HG02938 (cell line): ENCODE measurements at regions not wholly inside any gene's neighbourhood (a gene's known extent, or its start where the extent isn't known, plus 50 kb on each side); places are given as distances from the start of the nearest gene placed in this dataset.
A peak's percentile ranks its signal among the peaks of the same experiment; 100 is the strongest.
"Not testable (repeated sequence)": the region's sequence is repeated elsewhere in the genome, so short reads cannot be mapped to it uniquely, and the experiment has no call there.

Experiments
- ATAC-seq: cut with Tn5 transposase; IDR thresholded peaks from one replicate; pipeline ENCODE4 v1.9.1; 2021; ENCODE audit warnings: mild to moderate bottlenecking, moderate library complexity; ENCODE audit not compliant: unreplicated experiment

GRCh38 chr5:143635888-143636287 lies 176.1 kb upstream of the HMHB1 start:
- ATAC-seq, result no peak

- no peak for ATAC-seq
Measured at GRCh38 chr5:143635146-143635752, 176.7 kb upstream of the HMHB1 start.

GRCh38 chr5:143634689-143635088 lies 177.3 kb upstream of the HMHB1 start:
- ATAC-seq, result no peak

- no peak for ATAC-seq
Measured at GRCh38 chr5:143629871-143630659, 181.9 kb upstream of the HMHB1 start.

GRCh38 chr5:143625048-143625447 lies 186.9 kb upstream of the HMHB1 start:
- ATAC-seq, result not testable (repeated sequence)

GRCh38 chr5:143624465-143624864 lies 187.5 kb upstream of the HMHB1 start:
- ATAC-seq, result no peak

GRCh38 chr5:143619040-143619439 lies 192.9 kb upstream of the HMHB1 start:
- no peak for ATAC-seq

DNA sequence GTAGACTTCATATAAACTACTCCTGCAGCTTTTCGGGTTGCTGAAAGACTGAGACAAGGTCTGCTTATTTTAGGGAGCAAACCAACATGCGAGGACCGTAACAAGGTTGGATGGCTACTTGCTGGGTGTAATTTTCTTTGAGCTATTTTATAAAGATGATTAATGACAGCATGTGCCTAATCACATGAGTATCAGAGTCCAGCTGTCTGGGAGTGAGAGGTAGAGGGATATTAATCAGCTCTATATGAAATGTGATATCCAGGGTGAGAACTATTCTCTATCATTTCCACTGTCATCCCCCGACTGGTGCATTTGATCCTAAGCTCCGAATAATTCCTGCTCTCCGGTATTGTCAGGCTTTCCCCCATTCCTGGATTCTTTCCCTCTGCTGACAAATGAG lies 193.8 kb upstream of the HMHB1 start:
- no peak for ATAC-seq

DNA sequence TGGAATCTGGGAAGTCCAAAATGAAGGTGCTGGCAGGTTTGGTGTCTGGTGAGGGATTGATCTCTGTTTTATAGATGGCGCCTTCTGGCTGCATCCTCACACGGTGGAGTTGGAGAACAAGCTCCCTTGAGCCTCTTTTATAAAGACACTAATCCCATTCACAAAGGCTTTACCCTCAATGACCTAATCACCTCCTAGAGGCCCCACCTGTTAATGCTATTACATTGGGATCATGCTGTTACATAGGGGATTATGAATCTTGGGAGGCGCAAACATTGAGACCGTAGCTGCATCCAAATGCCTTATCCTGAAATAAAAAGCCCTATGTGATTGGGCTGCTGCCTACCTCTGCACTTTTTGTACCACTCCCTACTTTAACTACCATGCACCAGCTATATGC lies 197.1 kb upstream of the HMHB1 start:
- ATAC-seq, result no peak

DNA sequence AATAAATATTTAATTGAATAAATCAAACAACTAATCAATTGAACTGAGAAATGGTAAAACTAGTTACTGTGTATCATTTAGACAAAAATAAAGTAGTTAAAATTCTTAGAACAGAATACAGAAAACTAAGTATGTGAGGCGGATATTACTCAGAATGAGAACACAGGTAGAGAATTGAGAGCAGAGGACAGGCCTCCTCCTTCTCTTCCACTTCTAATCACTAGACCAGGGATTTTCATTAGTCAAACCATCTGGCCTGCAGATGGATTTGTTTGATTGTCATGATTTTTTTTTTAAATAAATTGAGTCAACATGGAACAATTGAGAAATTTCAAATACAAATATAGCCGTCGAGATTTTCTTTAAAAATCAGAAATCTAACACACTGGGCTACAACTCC lies 198.6 kb upstream of the HMHB1 start:
- no peak for ATAC-seq

DNA sequence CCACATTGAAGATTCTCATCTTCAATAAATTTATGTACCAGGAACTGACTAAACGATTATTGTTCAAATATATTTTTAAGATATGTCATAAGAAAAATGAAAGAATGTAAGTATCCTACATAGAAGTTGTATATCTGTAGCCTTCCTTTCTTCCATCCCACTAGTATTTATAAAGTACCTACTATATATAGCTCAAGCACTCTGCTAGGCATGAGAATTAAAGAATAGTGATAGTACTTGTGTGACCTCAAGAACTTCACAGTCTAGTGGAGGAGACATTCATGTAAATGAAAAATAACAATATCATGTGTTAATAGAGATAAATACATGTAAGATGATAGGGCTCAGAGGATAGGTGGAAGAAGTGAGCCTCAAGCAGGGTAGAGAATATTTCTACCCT lies 201.0 kb upstream of the HMHB1 start:
- no peak for ATAC-seq

GRCh38 chr5:143606043-143606752 lies 202.7 kb upstream of the NR3C1 start:
- peak; percentile 92 for ATAC-seq

- peak; percentile 43 for ATAC-seq
Measured at GRCh38 chr5:143605403-143606005, 202.0 kb upstream of the NR3C1 start.

DNA sequence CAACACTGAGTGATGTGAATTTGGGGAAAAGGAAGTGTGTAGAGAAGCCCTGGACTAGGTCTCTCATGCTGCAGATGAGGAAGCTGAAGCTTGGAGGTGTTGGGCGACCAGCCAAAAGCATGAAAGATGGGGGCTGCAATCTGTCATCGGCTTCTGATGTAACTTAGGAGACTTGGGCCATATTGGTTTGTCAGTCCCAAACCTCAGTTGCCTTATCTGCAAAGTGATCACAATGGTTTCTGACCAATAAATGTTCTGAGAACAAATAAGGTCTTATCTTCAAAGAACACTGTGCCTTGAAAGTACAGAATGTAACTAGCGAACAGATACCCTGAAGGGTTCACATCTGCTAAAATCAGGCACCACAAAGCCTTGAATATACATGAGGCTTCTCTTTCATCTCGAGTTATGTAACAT lies 198.4 kb upstream of the NR3C1 start:
- ATAC-seq, result no peak

GRCh38 chr5:143601357-143601756 lies 197.9 kb upstream of the NR3C1 start:
- no peak for ATAC-seq

DNA sequence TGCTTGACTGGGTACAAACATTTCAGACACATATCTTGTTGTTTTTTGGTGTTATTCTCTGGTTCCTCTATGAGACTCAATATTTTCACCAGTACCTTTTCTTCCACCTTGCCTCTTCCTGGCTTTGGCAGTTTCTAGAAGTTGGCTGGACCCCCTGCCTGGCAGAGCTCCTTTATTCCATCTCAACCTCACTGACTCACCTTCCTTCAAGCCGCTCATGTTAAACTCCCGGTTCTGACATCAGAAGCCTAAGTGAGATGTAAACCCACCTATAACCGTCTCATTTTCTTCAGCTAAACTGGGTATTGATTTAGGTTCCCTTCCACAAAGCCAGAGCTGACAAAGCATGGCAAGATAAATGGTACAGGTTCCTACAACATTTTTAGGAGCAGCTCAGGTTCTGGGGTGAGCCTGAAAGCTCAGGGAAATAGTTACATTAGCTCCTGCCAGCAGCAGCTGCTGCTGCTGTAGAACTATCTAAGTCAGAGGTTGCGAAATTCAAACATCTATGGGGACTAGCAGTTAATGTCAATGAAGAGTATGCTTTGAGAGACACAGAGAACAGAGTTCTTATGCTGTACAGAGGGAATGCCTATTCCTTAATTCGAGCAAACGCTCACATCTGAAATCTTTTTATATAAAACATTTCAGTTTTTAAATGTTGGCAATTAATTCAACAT lies 197.1 kb upstream of the NR3C1 start:
- no peak for ATAC-seq

DNA sequence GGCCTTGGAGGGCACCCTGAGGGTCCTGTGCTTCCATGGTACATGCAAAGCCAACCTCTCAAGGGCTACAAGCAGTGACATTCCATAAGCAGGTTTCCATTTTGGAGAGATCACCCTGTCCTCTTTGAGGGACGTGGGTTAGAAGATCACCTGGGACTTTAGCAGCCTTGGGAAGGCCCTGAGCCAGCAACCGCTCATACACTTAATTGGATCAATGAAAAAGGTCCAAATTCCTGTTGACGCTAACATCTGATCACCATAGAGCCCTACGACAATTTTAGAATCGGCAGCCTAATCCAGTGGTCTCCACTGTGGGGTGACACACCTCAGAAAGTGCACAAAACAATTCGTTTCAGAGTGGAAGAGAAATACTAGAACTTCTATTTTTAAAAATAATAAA lies 196.0 kb upstream of the NR3C1 start:
- ATAC-seq, result no peak

DNA sequence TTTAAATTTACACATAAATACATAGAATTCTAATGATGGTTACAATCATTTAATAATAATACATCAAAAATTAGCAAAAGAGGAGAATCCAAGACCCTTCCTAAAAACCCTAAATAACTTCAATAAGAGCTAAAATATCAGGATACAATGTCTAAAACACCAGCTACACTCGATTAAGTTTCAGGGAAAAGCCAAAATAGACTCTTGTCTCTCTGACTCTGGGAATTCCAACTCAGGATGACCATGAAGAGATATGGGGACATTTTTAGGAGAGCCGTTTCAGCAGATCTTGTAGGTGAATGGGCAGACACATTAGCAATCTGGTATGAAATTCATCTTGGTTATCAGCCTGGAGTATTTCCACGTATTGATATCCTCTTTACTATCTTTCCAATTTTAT lies 193.3 kb upstream of the NR3C1 start:
- no peak for ATAC-seq

DNA sequence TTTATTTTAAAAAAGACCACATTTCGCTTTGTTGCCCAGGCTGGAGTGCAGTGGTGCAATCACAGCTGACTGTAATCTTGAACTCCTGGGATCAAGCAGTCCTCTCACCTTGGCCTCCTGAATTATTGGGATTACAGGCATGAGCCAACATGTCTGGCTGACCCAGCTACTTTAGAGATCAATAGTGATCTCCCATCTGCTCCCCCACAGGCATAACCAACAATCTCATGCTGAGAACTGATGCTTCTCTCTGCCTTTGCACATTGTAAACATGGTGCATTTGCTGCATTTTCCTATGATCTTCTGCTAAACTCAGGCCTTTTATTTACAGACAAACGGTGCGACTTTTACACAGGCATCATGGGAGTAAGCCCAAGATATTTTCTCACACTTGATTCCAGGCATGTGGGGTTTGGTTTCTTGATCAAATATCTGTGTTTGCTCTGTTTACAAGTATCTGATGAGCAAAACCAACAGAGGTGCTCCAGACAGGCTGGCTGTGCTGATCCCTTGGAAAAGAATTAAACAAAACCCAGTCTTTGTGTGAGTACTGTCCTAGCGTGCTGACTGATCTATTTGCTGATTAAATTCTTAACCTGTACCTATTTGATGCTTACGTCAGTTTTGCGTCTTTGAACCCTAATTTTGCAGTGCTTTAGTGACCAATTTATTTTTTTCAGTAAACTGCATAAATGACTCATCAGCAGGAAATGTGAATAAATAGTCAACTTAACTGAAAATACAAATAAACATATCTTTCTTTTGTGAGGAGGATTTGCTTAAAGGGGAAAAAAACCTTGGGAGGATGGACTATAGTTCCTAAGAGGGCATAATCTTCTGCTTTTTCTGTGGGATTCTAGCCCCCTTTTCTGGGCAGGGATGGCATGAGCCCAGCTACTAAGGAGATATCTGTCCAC lies 191.7 kb upstream of the NR3C1 start:
- ATAC-seq, result peak; percentile 35

- no peak for ATAC-seq
Measured at GRCh38 chr5:143593723-143594122, 190.2 kb upstream of the NR3C1 start.
